Prostate gland (tissue), 2 donors: ENCODE measurements at regions not wholly inside any gene's neighbourhood (a gene's known extent, or its start where the extent isn't known, plus 50 kb on each side); places are given as distances from the start of the nearest gene placed in this dataset.

Experiments used
- POLR2A ChIP-seq: fragments of 450-650 bp; IDR thresholded peaks from one replicate; pipeline ENCODE4 v1.6.1; 2016; ENCODE audit warnings: antibody characterized with exemption, mild to moderate bottlenecking
- TF ChIP-seq, protein P1 (sequence below), 4 experiments: fragments of 200-600 bp in 2 of 4; fragments of 450-650 bp in 2 of 4; sonication (generic) in 2 of 4; IDR thresholded peaks; 1 replicate in 3 of 4; 2 replicates in 1 of 4; pipeline ENCODE4 v1.5.1; 2016 to 2019; ENCODE audit warnings: antibody characterized with exemption in 4 of 4, mild to moderate bottlenecking in 2 of 4, moderate library complexity in 2 of 4

DNA sequence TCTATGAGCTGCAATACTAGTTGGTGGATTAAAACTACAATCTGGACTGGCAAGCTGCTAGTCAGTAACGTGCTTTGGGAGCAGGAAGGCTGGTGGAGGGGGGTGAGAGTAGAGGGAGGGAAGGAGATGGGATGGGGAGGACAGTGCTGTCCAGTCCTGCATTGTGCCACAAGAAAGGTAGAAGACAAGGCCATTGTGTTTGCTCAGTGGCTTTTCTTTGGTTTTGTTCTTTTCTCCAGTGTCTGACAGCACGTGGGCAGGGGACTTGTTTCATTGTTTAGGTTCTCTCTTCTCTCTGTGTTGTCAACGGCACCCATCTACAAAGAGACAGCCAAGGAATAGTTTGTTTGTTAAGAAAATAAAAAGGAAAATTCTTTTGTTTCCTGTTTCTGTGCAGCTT, 362.8 kb upstream of the PLXNA2 start:
- no peak for TF ChIP-seq POLR2A
- TF ChIP-seq, protein P1, sequence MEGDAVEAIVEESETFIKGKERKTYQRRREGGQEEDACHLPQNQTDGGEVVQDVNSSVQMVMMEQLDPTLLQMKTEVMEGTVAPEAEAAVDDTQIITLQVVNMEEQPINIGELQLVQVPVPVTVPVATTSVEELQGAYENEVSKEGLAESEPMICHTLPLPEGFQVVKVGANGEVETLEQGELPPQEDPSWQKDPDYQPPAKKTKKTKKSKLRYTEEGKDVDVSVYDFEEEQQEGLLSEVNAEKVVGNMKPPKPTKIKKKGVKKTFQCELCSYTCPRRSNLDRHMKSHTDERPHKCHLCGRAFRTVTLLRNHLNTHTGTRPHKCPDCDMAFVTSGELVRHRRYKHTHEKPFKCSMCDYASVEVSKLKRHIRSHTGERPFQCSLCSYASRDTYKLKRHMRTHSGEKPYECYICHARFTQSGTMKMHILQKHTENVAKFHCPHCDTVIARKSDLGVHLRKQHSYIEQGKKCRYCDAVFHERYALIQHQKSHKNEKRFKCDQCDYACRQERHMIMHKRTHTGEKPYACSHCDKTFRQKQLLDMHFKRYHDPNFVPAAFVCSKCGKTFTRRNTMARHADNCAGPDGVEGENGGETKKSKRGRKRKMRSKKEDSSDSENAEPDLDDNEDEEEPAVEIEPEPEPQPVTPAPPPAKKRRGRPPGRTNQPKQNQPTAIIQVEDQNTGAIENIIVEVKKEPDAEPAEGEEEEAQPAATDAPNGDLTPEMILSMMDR (IDR thresholded peaks at IDR 0.05): no peak
